ENCODE measurements at regions not wholly inside any gene's neighbourhood (a gene's known extent, or its start where the extent isn't known, plus 50 kb on each side); places are given as distances from the start of the nearest gene placed in this dataset.

GRCh38 chr6:166825553-166826145, 130.7 kb downstream of the RNASET2 start:
- TF ChIP-seq CTCF (conservative IDR thresholded peaks at IDR 0.05; ENCODE audit: low read length) (no peak), EZH2phosphoT487 (IDR thresholded peaks at IDR 0.05; ENCODE audit: borderline replicate concordance, low read depth, low read length) (no peak)
